MM.1S (cell line): ENCODE measurements at regions not wholly inside any gene's neighbourhood (a gene's known extent, or its start where the extent isn't known, plus 50 kb on each side); places are given as distances from the start of the nearest gene placed in this dataset.

Source experiments
- CTCF ChIP-seq: fragments of 300-600 bp; sonication (generic); IDR thresholded peaks from 2 replicates; pipeline ENCODE4 v1.5.1; 2016; ENCODE audit warnings: antibody characterized with exemption, low read length, mixed read lengths
- EZH2 ChIP-seq: fragments of 300-600 bp; sonication (generic); optimal IDR thresholded peaks from 2 replicates; pipeline ENCODE3; 2017; ENCODE audit warnings: low read depth, mild to moderate bottlenecking, antibody characterized with exemption, low read length, mixed read lengths

DNA sequence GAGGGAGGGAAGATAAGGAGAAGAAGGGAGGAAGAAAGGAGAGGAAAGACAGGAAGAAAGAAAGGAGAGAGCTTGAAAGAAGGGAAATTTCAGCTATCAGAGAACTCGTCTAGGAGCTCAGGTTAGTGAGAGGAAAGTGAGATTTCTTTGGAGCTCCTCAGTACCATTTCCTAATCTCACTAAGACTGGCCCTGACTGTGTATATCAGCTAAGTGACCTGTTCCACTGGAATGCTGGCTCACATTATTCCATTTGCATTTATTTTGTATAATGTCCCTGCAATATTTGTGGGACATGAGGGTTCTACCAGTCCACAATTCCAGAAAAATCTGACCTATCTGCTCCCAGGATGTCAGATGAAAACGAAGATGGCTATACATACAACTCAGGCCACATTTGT, 114.7 kb upstream of the CELF2 start:
- TF ChIP-seq CTCF: no peak
- TF ChIP-seq EZH2: no peak
